ENCODE measurements at regions not wholly inside any gene's neighbourhood (a gene's known extent, or its start where the extent isn't known, plus 50 kb on each side); places are given as distances from the start of the nearest gene placed in this dataset.

- DNase-seq = no peak
Observed at GRCh38 chr20:60252866-60253265, 294.6 kb downstream of the CDH26 start.

- DNase-seq = no peak
Observed at GRCh38 chr20:60253471-60253870, 295.2 kb downstream of the CDH26 start.

DNA sequence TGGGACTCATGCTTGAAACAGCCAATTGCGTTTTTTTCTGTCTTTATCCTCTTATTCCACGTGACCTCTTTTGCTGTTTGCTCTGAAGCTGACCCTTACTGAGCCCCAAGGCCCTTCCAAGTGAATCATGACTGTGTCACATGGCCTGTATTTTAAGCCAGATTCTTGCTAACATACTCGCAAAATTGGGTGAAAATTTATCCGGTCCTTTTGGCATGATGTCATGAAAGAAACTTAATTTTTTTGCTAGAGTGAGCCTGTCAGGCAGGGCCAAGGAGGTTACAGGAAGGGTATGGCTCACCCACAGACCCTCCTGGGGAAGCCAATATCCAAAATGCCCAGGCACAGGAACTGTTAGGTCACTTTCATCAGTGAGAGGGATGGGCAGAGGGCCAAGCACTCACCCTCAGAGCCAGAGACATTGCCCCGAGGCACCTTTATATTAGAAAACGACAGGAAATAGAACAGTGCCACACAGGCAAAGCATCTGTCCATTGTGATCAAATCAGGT is 296.7 kb downstream of the CDH26 start:
- no peak for DNase-seq

DNA sequence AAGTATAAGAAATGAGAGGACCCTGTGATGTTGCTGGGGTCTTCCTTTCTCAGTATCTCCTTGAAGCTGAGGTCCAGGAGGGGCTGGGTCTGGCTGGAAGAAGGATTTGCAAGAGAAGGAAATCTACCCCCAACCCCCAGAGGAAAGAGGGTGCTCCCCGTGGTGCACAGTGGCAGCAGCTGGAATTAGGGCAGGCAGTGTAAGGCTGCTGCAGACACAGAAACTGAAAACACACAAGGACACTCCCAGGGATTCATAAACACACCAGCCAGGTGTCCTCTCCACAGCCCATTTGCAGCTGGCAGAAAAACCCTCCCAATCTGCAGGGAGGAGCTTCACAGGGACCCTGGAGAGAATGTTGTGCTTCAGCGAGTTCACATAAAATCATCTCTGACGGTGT is 297.2 kb downstream of the CDH26 start:
- no peak for DNase-seq

- no peak for DNase-seq
Observed at GRCh38 chr20:60255866-60256265, 297.6 kb downstream of the CDH26 start.

GRCh38 chr20:60256811-60257210 is 298.6 kb downstream of the CDH26 start:
- no peak for DNase-seq

GRCh38 chr20:60257671-60258070 is 299.4 kb downstream of the CDH26 start:
- no peak for DNase-seq

DNA sequence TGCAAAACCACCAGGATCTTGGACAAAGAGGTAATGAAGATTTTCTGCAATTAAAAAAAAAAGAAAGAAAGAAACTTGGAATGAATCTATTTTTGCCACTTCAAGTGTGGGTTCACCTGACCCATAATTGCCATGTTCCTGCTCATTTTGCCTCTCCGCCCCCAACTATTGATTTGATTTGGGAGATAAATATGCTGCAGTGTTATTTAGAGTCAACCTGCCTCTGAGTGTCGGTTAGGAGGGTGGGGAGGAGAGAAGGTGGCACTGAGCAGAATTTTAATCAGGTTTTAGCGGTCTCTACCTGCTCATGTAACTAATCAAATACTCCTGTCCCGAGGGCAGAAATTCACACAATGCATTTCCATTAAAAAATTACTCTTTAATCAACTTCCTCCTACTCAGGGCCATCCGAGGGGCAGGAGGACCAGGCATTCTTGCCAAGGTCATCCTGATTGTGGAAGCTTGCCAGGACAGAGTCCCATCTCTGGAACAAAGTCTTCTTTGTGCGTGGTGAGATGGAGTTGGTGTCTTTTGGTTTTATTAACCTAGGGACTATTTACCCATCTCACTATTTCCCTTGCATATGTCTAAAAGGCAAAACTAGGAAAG is 300.1 kb downstream of the CDH26 start:
- no peak for DNase-seq

- no peak for DNase-seq
Observed at GRCh38 chr20:60261333-60261732, 303.1 kb downstream of the CDH26 start.

- DNase-seq = peak; percentile 23 to 48 (median 35)
Observed at GRCh38 chr20:60262967-60263603, 304.9 kb downstream of the CDH26 start.

DNA sequence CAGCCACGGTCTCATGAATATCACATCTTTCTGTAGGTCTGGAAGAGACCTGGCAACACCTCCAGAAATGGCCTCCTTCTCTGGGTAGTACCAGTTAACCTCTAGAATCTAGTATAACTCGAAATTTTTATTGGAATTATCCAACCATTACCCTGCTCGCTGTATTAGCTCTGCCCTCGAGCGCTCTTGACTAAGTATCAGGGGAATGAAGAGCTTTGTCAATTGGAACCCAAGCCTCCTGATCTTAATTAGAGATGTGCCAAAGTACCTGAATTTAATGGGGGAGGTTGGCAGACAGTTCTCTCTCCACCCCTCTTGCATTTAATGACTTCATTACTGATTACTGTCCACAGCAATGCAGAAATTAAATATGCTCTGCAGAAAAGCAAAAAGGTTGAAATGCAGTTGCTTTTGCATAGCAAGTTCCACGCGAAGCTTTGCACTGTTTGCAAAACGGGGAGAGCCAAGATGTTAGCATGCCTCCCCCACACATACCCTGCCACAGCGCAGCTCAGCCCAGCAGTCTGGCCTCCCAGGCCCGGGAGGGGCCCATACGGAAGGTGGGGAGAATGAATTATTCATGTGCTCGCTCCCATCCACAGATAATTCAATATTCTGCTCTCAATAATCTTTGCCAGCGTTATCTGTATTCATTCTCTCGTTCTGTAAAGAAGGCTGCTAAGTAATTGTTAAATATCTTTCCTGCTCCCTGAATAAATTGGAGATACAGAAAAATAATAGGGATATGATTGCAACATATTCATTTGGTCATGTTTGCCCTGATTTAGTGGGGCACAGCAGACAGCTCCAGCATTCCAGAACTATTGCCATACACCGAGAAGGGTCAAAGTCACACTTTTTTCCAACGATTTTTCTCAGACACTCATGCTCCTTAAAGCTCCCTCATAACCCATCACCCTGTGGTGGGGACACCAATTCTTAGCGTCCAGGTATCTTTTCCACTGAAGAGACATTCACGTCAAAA is 305.8 kb downstream of the CDH26 start:
- DNase-seq = no peak

DNA sequence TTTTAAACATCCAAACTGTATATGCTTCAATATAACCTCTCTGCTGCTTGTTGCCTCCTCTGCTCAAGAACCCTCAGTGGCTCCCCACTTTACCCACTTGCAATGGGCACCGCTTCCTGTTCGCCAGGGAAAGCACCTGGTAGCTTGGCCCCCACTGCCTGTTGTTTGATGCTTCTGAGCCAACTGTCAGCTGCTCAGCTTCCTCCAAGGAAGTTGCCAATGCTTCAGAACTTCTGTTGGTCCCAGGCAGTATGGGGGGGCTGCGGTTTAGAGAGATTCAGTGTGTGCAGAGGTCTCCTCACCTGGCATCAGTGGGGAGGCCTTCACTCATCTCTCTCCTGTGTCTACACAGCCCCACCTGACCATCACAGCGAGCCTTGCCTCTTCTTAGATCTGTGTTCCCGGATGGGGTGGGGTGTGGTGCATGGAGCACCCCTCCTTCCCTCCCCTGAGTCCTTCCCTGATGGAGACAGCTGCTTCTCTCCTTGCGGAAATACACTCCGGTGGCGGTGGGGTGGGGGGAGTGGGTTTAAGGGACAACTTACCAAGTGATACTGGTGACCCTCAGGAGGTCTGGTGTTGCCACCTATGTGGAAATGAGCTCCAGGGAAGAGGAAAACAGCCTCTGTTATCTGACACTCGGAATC is 308.1 kb downstream of the CDH26 start:
- DNase-seq = peak in 1 of 5 donors; percentile 15

DNA sequence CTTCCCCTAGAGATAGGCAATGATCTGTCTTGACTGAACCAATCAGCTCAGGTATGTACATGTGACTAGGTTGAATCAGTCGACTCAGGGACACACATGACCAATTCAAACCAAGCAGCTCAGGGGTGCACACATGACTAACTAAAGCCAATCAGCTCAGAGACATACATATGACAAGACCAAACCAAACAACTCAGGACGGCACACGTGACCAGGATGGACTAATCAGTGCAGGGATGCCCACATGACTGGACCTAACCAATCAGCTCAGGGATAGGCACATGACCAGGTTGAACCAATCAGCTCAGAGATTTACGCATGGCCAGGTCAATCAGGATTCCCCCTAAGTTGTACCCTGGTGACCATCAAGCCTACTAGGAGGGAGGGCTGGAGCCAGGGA is 310.3 kb downstream of the CDH26 start:
- DNase-seq = no peak

- no peak for DNase-seq
Observed at GRCh38 chr20:60269573-60270162, 311.4 kb downstream of the CDH26 start.

- DNase-seq = no peak
Observed at GRCh38 chr20:60270341-60270740, 312.1 kb downstream of the CDH26 start.

DNA sequence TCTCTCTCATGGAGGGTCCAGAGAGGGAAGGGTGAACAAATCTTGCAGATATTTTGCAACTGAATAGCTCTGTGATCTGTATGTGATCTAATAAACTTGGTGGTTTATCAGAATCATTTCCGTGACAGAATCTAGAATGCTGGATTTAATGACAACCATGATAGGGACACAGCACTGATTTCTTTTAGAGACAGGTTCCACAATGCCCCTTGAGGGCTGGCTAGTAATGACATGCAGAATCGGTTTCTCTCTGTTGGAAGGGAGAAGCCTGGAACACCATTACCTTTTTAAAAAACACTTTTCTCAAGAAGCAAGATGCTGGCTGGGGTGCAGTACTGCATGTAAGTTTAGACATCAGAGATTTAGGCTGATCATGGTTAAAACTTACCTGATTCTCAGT is 313.4 kb downstream of the CDH26 start:
- DNase-seq = no peak

GRCh38 chr20:60272790-60273189 is 314.6 kb downstream of the CDH26 start:
- peak in 1 of 5 donors; percentile 5 for DNase-seq

- no peak for DNase-seq
Observed at GRCh38 chr20:60274717-60275116, 316.5 kb downstream of the CDH26 start.

- DNase-seq = no peak
Observed at GRCh38 chr20:60281295-60281694, 323.1 kb downstream of the CDH26 start.

DNA sequence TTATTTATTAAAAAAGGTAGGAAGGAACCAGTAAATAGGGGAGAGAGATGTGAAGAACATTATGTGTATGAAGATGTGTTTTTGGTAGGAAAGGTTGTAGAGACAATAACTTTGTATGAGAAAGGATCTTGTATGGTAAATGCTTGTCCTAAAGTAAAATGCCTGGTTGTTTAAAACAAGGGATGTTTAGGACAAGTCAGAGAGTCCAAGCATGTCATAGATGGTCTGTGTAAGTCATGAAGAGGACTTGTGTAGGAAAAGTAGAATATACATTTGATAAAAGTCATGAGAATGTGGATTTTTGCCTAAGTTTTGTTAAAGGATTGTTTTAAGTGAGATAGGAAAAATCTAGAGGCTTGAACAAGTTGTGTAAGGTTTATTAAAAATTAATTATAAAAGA is 325.1 kb downstream of the CDH26 start:
- no peak for DNase-seq

- no peak for DNase-seq
Observed at GRCh38 chr20:60286764-60287163, 328.5 kb downstream of the CDH26 start.

DNA sequence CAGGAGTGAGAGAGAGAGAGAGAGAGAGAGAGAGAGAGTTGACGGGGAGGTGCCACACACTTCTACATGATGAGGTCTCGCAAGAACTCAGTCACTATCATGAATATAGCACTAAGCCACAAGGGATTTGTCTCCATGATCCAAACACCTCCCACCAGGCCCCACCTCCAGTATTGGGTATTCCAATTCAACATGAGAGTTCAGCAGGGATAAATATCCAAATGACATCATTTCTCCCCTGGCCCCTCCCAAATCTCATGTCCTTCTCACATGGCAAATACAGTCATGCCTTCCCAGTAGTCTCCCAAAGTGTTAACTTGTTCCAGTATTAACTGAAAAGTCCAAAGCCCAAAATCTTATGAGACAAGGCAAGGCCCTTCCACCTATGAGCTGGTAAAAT is 330.7 kb downstream of the CDH26 start:
- no peak for DNase-seq
